Coronary artery (tissue), 2 donors: ENCODE measurements at regions not wholly inside any gene's neighbourhood (a gene's known extent, or its start where the extent isn't known, plus 50 kb on each side); places are given as distances from the start of the nearest gene placed in this dataset.
"Not testable (repeated sequence)": the region's sequence is repeated elsewhere in the genome, so short reads cannot be mapped to it uniquely, and the experiment has no call there.

Experiments
- DNase-seq: peaks from one replicate; pipeline ENCODE4 v3.0.0-alpha.2; 2017; ENCODE audit warnings: low spot score
- H3K27ac ChIP-seq, 2 donors: fragments of 200-600 bp; sonication (generic); one replicate each; pipeline ENCODE4 v1.5.1; 2016 to 2019
- H3K4me3 ChIP-seq: fragments of 200-600 bp; sonication (generic); 2 replicates; pipeline ENCODE4 v1.5.1; 2016; ENCODE audit warnings: mild to moderate bottlenecking, moderate library complexity
- CTCF ChIP-seq: fragments of 200-600 bp; sonication (generic); IDR thresholded peaks from one replicate; pipeline ENCODE4 v1.5.1; 2019; ENCODE audit warnings: antibody characterized with exemption

GRCh38 chr14:98926146-98926545 lies 345.9 kb downstream of the BCL11B start:
- TF ChIP-seq CTCF: no peak
- DNase-seq: no peak
- H3K4me3 ChIP-seq: no peak overlapping the region

DNA sequence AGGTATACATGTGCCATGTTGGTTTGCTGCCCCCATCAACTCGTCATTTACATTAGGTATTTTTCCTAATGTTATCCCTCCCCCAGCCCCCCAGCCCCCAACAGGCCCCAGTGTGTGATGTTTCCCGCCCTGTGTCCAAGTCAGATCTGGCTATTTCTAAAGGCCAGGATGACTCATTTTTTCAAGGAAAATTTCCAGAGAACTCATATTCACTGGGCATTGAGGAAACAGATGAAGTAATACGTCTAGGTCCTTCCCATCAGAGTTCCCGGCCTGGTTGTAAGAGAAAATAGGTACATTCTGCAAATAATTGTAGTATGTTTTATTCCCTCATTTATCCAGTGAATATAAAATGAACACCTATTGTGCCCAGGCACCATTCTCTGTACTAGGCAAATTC lies 345.2 kb downstream of the BCL11B start:
- TF ChIP-seq CTCF: no peak
- no peak overlapping the region for H3K27ac ChIP-seq
- no peak overlapping the region for H3K4me3 ChIP-seq
- no peak for DNase-seq

More at GRCh38 chr14:98926146-98926545, 345.9 kb downstream of the BCL11B start:
- no peak overlapping the region for H3K27ac ChIP-seq

DNA sequence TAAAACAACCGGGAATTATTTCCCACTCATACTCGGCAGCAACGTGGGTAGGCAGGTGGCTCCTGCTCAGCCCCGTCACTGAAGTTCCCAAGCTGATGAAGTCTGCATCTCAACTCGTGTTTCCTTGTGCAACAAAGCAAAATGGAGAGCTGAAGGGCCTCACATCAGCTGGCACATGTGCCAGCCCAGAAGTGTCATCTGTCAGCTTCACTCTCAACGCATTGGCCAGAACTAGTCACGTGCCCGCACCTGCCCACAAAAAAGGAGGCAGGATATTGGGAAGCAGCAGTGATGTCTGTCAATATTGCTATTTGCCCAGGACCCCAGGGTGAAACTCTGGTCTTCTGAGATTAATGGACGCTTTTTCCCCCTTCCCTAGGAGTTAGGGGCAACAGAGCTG lies 344.0 kb downstream of the BCL11B start:
- H3K27ac ChIP-seq: no peak overlapping the region
- H3K4me3 ChIP-seq: no peak overlapping the region
- no peak for DNase-seq
- TF ChIP-seq CTCF: no peak

DNA sequence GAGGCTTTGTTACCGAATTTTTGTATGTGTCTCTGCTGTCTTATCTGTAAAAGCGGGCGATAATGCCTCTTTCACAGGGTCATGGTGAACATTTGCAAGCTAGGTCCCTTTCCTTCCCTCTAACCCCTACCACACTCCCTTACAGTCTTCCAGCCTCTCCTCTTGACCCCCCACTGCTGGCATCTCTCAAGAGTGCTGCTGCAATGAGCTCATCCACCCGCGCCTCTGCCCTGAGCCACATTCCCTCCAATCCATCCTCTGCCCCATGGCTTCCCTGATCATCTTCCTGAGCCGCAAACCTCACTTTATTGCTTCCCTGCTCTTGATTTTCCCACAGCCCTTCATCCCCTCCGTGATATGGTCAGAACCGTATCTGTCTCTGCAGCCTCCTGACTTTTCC lies 343.6 kb downstream of the BCL11B start:
- no peak for TF ChIP-seq CTCF
- DNase-seq: no peak
- H3K27ac ChIP-seq: no peak overlapping the region
- no peak overlapping the region for H3K4me3 ChIP-seq

DNA sequence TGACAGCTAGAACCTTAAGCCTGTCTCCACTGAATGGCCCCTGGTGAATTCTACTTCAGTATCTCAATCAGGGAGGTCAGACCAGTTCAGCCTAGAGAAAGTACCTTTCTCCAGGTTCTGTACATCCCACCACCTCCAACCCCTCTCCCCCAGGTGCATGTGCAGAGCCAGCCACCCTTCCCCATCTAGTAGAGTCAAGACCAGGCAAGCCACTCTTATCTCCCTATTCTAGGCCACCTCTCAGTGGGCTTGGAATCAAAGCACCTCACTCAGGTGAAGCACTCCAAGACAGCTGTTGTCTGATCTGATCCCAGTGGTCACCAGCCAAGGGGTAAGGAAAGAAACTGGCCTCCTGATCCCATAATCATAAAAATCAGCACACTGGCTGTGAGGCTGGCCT lies 340.9 kb downstream of the BCL11B start:
- Histone ChIP-seq H3K27ac (no peak overlapping the region), H3K4me3 (no peak overlapping the region)
- no peak for DNase-seq
- TF ChIP-seq CTCF: no peak

DNA sequence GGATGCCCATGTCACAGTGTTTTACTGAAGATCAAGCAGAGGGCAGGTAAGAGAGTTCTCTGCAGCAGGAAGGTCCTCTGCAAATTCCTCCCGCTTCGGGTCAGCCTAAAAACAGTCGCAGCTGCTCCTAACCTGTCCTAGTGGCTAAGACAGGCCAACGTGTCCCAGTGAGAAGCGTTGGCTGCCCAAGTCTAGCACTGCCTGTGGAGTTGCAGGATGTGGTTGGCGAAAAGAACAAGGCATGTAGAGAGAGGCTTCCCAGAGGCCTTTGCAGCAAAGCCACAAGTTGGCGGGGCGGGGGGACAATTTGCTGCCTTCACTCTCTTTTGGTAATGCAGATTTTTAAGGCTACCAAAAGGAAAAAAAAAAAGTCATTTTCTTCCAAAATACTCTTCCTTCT lies 340.1 kb downstream of the BCL11B start:
- H3K27ac ChIP-seq: no peak overlapping the region
- H3K4me3 ChIP-seq: no peak overlapping the region
- no peak for TF ChIP-seq CTCF
- no peak for DNase-seq

GRCh38 chr14:98932431-98933325 lies 339.3 kb downstream of the BCL11B start:
- no peak for TF ChIP-seq CTCF
- Histone ChIP-seq H3K4me3 (no peak overlapping the region), H3K27ac (no peak overlapping the region)
- no peak for DNase-seq

DNA sequence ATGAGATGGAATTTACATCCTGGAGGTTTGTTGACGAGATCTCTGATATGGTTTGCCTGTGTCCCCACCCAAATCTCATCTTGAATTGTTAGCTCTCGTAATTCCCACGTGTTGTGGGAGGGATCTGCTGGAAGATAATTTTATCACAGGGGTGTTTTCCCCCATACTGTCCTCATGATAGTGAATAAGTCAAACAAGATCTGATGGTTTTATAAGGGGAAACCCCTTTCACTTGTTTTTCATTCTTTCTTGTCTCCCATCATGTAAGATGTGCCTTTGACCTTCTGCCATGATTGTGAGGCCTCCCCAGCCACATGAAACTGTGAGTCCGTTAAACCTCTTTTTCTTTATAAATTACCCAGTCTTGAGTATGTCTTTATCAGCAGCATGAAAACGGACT lies 337.4 kb downstream of the BCL11B start:
- not testable (repeated sequence) for H3K4me3 ChIP-seq, H3K27ac ChIP-seq, DNase-seq
